ENCODE measurements at regions not wholly inside any gene's neighbourhood (a gene's known extent, or its start where the extent isn't known, plus 50 kb on each side); places are given as distances from the start of the nearest gene placed in this dataset.
A peak's percentile ranks its signal among the peaks of the same experiment; 100 is the strongest.

- Histone ChIP-seq H3K27ac (no peak overlapping the region), H3K9me3 (peaks cover 0 to 5% (median 0%) of the 10 kb centered on the region in 3 donors), H3K27me3 (no peaks in the 10 kb centered on the region), H3K36me3 (no peaks in the 10 kb centered on the region), H3K4me3 (no peak overlapping the region), H3K4me1 (no peaks in the 10 kb centered on the region)
- DNase-seq, result no peak
- ATAC-seq, result no peak
- TF ChIP-seq CTCF (IDR thresholded peaks at IDR 0.05 in 4 of 5, conservative IDR thresholded peaks at IDR 0.05 in 1 of 5) (no peak), POLR2A (IDR thresholded peaks at IDR 0.05) (no peak)
- in situ Hi-C loops (cut with MboI; ENCODE audit: low sequenced_read_pairs in 4 of 4), result no loop called here
- intact Hi-C loops (cut with DNase I; ENCODE audit: low total_unique reads), result loop anchor here (10.0 kb wide), 1 partner anchor 141 kb away; no protein-coding TSS in a partner anchor
Observed at GRCh38 chr2:128465246-128466170, 146.8 kb upstream of the HS6ST1 start.

GRCh38 chr2:128466376-128466775 lies 147.7 kb upstream of the HS6ST1 start:
- Histone ChIP-seq H3K36me3 (no peaks in the 10 kb centered on the region), H3K27me3 (no peaks in the 10 kb centered on the region), H3K27ac (no peak overlapping the region), H3K4me3 (no peak overlapping the region), H3K9me3 (peaks cover 0 to 5% (median 0%) of the 10 kb centered on the region in 3 donors), H3K4me1 (no peaks in the 10 kb centered on the region)
- ATAC-seq (peak; percentile 97 to 98), DNase-seq (peak; percentile 72 to 86)
- intact Hi-C loops (cut with DNase I; ENCODE audit: low total_unique reads), result loop anchor here (10.0 kb wide), 1 partner anchor 142 kb away; no protein-coding TSS in a partner anchor
- in situ Hi-C loops (cut with MboI; ENCODE audit: low sequenced_read_pairs in 4 of 4), result no loop called here
- TF ChIP-seq POLR2A (IDR thresholded peaks at IDR 0.05) (no peak), CTCF (IDR thresholded peaks at IDR 0.05 in 4 of 5, conservative IDR thresholded peaks at IDR 0.05 in 1 of 5) (peak in 1 of 5 experiments; percentile 21)

- no peak overlapping the region for H3K27ac ChIP-seq
- intact Hi-C loops (cut with DNase I; ENCODE audit: low total_unique reads), result loop anchor here (10.0 kb wide), 1 partner anchor 142 kb away; no protein-coding TSS in a partner anchor
- no peak overlapping the region for H3K4me3 ChIP-seq
- in situ Hi-C loops (cut with MboI; ENCODE audit: low sequenced_read_pairs in 4 of 4), result no loop called here
- peak; percentile 33 to 46 for ATAC-seq
- H3K27me3 ChIP-seq, result no peaks in the 10 kb centered on the region
- TF ChIP-seq CTCF (IDR thresholded peaks at IDR 0.05 in 4 of 5, conservative IDR thresholded peaks at IDR 0.05 in 1 of 5) (no peak), POLR2A (IDR thresholded peaks at IDR 0.05) (no peak)
- no peaks in the 10 kb centered on the region for H3K4me1 ChIP-seq
- H3K36me3 ChIP-seq, result no peaks in the 10 kb centered on the region
- no peak for DNase-seq
- peaks cover 0 to 5% (median 0%) of the 10 kb centered on the region in 3 donors for H3K9me3 ChIP-seq
Observed at GRCh38 chr2:128466776-128467175, 148.1 kb upstream of the HS6ST1 start.

GRCh38 chr2:128467321-128467969 lies 148.8 kb upstream of the HS6ST1 start:
- H3K4me3 ChIP-seq, result no peak overlapping the region
- no peaks in the 10 kb centered on the region for H3K27me3 ChIP-seq
- in situ Hi-C loops (cut with MboI; ENCODE audit: low sequenced_read_pairs in 4 of 4), result no loop called here
- intact Hi-C loops (cut with DNase I; ENCODE audit: low total_unique reads), result loop anchor here (10.0 kb wide), 1 partner anchor 143 kb away; no protein-coding TSS in a partner anchor
- no peak overlapping the region for H3K27ac ChIP-seq
- DNase-seq, result no peak
- no peak for ATAC-seq
- H3K4me1 ChIP-seq, result no peaks in the 10 kb centered on the region
- H3K36me3 ChIP-seq, result no peaks in the 10 kb centered on the region
- H3K9me3 ChIP-seq, result peaks cover 0 to 5% (median 0%) of the 10 kb centered on the region in 3 donors
- TF ChIP-seq POLR2A (IDR thresholded peaks at IDR 0.05) (no peak), CTCF (IDR thresholded peaks at IDR 0.05 in 4 of 5, conservative IDR thresholded peaks at IDR 0.05 in 1 of 5) (no peak)
